BLaER1 treated with 17β-estradiol and CSF1 and Interleukin-3, amounts not matched to agents 10 nM and 100 nM (cell line): ENCODE measurements at regions not wholly inside any gene's neighbourhood (a gene's known extent, or its start where the extent isn't known, plus 50 kb on each side); places are given as distances from the start of the nearest gene placed in this dataset.
"Not testable (repeated sequence)": the region's sequence is repeated elsewhere in the genome, so short reads cannot be mapped to it uniquely, and the experiment has no call there.

Source experiments
- H3K27ac ChIP-seq, 11 experiments: shearing (Covaris generic); formaldehyde crosslinking; 2 replicates each; pipeline ENCODE4 v1.8.1; 2022
- H3K27me3 ChIP-seq, 11 experiments: shearing (Covaris generic); formaldehyde crosslinking; 2 replicates each; pipeline ENCODE4 v1.8.1; 2022
- H3K36me3 ChIP-seq, 11 experiments: shearing (Covaris generic); formaldehyde crosslinking; 2 replicates each; pipeline ENCODE4 v1.8.1; 2022
- H3K4me1 ChIP-seq, 10 experiments: shearing (Covaris generic); formaldehyde crosslinking; 2 replicates each; pipeline ENCODE4 v1.8.1; 2022
- H3K4me2 ChIP-seq, 11 experiments: shearing (Covaris generic); formaldehyde crosslinking; 2 replicates each; pipeline ENCODE4 v1.8.1; 2022
- H3K4me3 ChIP-seq, 10 experiments: shearing (Covaris generic); formaldehyde crosslinking; 2 replicates each; pipeline ENCODE4 v1.8.1; 2022
- H3K9ac ChIP-seq, 11 experiments: shearing (Covaris generic); formaldehyde crosslinking; 2 replicates each; pipeline ENCODE4 v1.8.1; 2022
- H3K9me3 ChIP-seq, 11 experiments: shearing (Covaris generic); formaldehyde crosslinking; replicated peaks in 1 of 11; 2 replicates each; pipeline ENCODE4 v1.8.1; 2022
- H4K20me1 ChIP-seq, 11 experiments: shearing (Covaris generic); formaldehyde crosslinking; 2 replicates each; pipeline ENCODE4 v1.8.1; 2022
- Cebpa-rat ChIP-seq, 11 experiments: shearing (Covaris generic); IDR thresholded peaks; 2 replicates each; pipeline ENCODE4 v1.8.1; 2022

DNA sequence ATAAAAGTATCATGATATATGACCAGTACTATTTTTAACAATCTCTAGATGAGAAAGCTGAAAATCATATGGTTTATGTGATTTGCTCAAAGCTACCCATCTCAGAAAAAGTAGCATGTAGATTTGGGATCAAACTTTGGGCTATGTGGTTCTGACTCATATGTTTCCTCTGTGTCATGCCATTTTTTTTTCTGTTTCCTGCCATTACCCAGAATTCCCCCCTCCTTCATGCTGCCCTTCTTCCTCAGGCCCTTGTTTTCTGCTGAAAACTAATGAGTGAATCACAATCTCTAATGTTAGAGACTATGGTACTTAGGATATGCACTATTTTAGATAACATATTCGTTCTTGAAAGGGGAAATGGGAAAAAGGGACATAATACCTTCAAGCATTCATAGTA, 80.7 kb downstream of the JRKL start:
- no peak for TF ChIP-seq Cebpa-rat (IDR thresholded peaks at IDR 0.05)
- H3K4me1 ChIP-seq: no peaks in the 10 kb centered on the region
- peaks cover 21 to 32% (median 29%) of the 10 kb centered on the region in 11 experiments for H3K9me3 ChIP-seq

DNA sequence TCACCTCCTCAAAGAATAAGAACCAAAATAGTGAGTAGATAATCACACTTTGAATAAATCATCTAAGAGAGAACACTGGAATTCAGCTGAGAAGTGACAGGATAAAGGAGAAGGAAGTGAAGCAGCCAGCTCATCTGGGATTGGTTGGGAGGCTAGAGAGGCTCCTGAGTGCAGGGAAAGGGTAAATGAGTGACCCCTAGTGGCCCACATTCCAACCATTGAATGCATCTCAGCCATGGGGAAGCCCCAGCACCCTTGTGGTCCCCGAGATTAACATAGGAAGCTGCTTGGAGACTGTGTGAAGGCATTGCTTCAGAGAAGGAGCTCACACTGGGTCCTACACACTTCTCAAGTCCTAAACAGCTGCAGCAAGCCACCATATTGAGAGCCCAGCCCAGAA, 82.3 kb downstream of the JRKL start:
- H3K36me3 ChIP-seq: no peaks in the 10 kb centered on the region
- no peaks in the 10 kb centered on the region for H3K27me3 ChIP-seq
- H4K20me1 ChIP-seq: no peaks in the 10 kb centered on the region
- H3K4me3 ChIP-seq: no peak overlapping the region
- H3K4me2 ChIP-seq: no peak overlapping the region
- TF ChIP-seq Cebpa-rat (IDR thresholded peaks at IDR 0.05): no peak
- peaks cover 21 to 42% (median 29%) of the 10 kb centered on the region in 11 experiments for H3K9me3 ChIP-seq
- H3K4me1 ChIP-seq: no peaks in the 10 kb centered on the region
- H3K27ac ChIP-seq: no peak overlapping the region
- H3K9ac ChIP-seq: no peak overlapping the region

More for the DNA sequence above, 80.7 kb downstream of the JRKL start:
- H3K9ac ChIP-seq: no peak overlapping the region
- no peaks in the 10 kb centered on the region for H4K20me1 ChIP-seq
- H3K4me3 ChIP-seq: no peak overlapping the region
- H3K4me2 ChIP-seq: no peak overlapping the region
- H3K36me3 ChIP-seq: no peaks in the 10 kb centered on the region
- no peak overlapping the region for H3K27ac ChIP-seq
- H3K27me3 ChIP-seq: no peaks in the 10 kb centered on the region

DNA sequence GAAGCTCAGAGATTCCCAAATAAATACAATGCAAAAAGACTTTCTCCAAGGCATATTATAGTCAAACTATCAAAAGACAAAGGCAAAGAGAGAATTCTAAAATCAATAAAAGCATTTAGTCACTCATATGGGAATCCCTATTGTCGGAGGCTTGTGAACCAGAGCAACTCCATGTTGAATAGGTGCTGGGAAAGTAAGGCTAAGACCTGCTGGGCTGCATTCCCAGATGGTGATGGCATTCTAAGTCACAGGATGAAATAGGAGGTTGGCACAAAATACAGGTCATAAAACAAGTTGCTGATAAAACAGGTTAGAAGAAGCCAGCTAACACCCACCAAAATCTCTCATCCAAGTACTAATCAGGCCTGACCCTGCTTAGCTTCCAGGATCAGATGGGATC, 84.5 kb downstream of the JRKL start:
- Histone ChIP-seq H3K4me1 (no peaks in the 10 kb centered on the region), H3K9ac (no peak overlapping the region), H3K27me3 (no peaks in the 10 kb centered on the region), H3K36me3 (no peaks in the 10 kb centered on the region), H3K27ac (no peak overlapping the region), H4K20me1 (no peaks in the 10 kb centered on the region), H3K4me2 (no peak overlapping the region), H3K4me3 (no peak overlapping the region), H3K9me3 (peaks cover 29 to 61% (median 36%) of the 10 kb centered on the region in 11 experiments)
- TF ChIP-seq Cebpa-rat (IDR thresholded peaks at IDR 0.05): no peak

DNA sequence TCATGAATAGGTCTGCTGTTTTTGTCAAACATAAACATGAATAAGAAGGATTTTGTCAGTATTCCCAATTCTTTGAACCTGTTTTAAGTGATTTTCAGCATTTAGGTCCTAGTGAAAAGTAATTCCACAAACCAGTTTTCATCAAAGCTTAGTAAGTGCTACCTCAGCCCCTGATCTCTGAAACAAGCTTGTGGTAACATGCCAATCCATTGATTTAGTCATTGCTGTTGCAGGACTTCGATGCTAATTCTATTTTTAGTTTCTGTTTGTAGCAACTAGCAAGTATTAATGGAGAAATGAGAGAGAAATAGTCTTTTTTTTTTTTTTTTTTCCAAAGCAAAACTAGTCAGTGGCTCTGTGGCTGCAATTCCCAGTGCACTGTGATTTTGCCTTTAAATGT, 91.4 kb downstream of the JRKL start:
- peaks cover 7 to 28% (median 8%) of the 10 kb centered on the region in 11 experiments; a peak in 17 of 22 replicates for H3K9me3 ChIP-seq
- H3K36me3 ChIP-seq: no peaks in the 10 kb centered on the region
- no peak for TF ChIP-seq Cebpa-rat (IDR thresholded peaks at IDR 0.05)
- no peaks in the 10 kb centered on the region for H4K20me1 ChIP-seq
- H3K4me3 ChIP-seq: no peak overlapping the region
- H3K27ac ChIP-seq: no peak overlapping the region
- H3K9ac ChIP-seq: no peak overlapping the region
- no peaks in the 10 kb centered on the region for H3K27me3 ChIP-seq
- no peak overlapping the region for H3K4me2 ChIP-seq
- no peaks in the 10 kb centered on the region for H3K4me1 ChIP-seq

DNA sequence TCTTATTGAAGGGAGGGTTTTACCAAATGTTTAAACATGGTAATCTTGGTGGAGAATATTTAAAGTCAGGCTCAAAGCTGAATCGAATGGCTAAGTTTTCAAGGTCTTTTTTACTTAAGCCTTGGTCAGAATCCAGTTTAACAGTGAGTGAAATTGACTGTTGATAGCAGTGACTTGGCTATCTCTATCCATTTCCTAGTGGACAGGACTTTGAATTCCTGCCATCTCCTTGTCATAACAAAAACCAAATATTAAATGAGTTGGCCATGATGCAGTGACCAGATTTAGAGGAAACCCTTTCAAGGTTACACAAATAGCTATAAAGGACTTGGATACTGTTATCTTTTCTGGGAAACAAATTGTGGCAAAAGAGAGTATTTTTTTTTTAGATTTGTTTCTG, 92.0 kb downstream of the JRKL start:
- no peaks in the 10 kb centered on the region for H3K36me3 ChIP-seq
- no peaks in the 10 kb centered on the region for H3K27me3 ChIP-seq
- no peak overlapping the region for H3K9ac ChIP-seq
- no peak overlapping the region for H3K4me3 ChIP-seq
- H3K4me1 ChIP-seq: no peaks in the 10 kb centered on the region
- TF ChIP-seq Cebpa-rat (IDR thresholded peaks at IDR 0.05): no peak
- H3K9me3 ChIP-seq: peaks cover 7 to 22% (median 9%) of the 10 kb centered on the region in 11 experiments; a peak in 17 of 22 replicates
- H4K20me1 ChIP-seq: no peaks in the 10 kb centered on the region
- H3K4me2 ChIP-seq: no peak overlapping the region
- no peak overlapping the region for H3K27ac ChIP-seq

DNA sequence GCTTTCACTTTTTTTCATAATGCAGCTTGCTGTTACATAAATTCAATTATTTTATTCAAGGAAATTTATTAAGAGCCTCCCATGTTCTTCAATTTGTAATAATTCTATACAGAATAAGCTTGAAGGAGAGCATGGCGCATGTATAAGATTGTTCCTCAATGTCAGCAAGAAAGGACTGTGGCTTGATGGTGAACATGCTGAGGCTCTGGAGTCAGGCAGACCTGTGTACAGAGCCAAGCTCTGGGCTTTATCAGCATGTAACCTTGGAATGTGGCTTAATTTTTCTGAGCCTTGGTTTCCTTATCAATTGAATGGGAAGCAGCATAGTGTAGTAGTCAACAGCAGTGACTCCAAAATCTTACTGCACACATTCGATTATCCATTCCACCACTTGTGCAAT, 92.4 kb downstream of the JRKL start:
- Histone ChIP-seq H3K36me3 (no peaks in the 10 kb centered on the region), H3K9ac (no peak overlapping the region), H4K20me1 (no peaks in the 10 kb centered on the region), H3K27me3 (no peaks in the 10 kb centered on the region), H3K4me1 (no peaks in the 10 kb centered on the region), H3K27ac (no peak overlapping the region), H3K4me3 (no peak overlapping the region), H3K9me3 (peaks cover 7 to 22% (median 13%) of the 10 kb centered on the region in 11 experiments; a peak in 17 of 22 replicates), H3K4me2 (no peak overlapping the region)
- no peak for TF ChIP-seq Cebpa-rat (IDR thresholded peaks at IDR 0.05)

DNA sequence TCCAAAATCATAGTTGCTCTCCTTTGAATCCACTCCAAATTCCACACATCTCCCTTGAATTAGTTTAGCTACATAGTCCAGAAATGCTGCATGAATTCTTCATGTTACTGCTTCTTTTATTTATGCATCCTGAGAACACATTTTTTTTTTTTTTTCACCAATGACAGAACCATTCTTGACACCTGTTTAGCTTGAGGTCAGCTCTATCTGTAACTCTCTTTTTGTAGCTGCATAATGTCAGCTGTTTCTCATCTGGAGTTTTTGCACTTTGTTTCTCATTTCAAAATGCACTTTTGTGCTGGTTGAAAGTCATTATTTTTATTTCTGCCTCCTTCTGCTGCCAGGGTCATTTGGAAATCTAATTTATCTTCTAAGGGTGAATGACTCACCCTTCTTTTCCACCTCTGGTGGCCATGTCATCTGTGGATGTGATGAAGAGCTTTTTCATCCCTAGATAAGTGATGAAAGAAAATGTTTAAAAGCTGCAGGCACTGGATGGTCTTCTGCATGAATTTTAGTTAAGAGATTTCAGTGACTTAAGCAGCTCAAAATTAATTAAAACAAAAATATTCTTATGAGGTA, 93.7 kb downstream of the JRKL start:
- Histone ChIP-seq H3K4me1 (no peaks in the 10 kb centered on the region), H3K9me3 (peaks cover 0 to 16% (median 9%) of the 10 kb centered on the region in 11 experiments; a peak in 5 of 22 replicates), H3K4me3 (no peak overlapping the region), H3K9ac (no peak overlapping the region), H3K4me2 (no peak overlapping the region), H3K36me3 (no peaks in the 10 kb centered on the region), H3K27me3 (no peaks in the 10 kb centered on the region), H3K27ac (no peak overlapping the region), H4K20me1 (no peaks in the 10 kb centered on the region)
- TF ChIP-seq Cebpa-rat (IDR thresholded peaks at IDR 0.05): no peak

DNA sequence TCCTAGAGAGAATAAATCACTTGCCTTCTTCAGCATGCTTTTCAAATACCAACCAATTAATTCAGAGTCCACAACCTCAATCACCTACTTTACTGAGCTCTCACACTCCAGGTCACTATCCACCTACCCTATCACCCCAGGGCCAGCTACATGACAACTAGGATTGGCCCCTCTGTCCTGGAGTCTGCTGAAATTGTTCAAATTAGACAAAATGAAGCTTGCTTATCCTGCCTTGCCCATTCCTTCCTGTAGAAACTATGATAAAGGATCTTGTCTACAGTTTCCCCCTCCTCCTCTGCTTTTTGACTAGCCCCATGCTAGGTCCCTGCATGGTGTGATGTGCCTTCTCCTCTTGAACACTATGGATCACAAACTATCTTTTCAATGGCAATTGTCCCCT, 94.5 kb downstream of the JRKL start:
- Histone ChIP-seq H3K4me2 (no peak overlapping the region), H3K36me3 (no peaks in the 10 kb centered on the region), H3K4me3 (no peak overlapping the region), H3K27ac (no peak overlapping the region), H3K9ac (no peak overlapping the region), H3K9me3 (peaks cover 0 to 12% (median 9%) of the 10 kb centered on the region in 11 experiments; a peak in 4 of 22 replicates), H4K20me1 (no peaks in the 10 kb centered on the region), H3K4me1 (no peaks in the 10 kb centered on the region), H3K27me3 (no peaks in the 10 kb centered on the region)
- TF ChIP-seq Cebpa-rat (IDR thresholded peaks at IDR 0.05): no peak

DNA sequence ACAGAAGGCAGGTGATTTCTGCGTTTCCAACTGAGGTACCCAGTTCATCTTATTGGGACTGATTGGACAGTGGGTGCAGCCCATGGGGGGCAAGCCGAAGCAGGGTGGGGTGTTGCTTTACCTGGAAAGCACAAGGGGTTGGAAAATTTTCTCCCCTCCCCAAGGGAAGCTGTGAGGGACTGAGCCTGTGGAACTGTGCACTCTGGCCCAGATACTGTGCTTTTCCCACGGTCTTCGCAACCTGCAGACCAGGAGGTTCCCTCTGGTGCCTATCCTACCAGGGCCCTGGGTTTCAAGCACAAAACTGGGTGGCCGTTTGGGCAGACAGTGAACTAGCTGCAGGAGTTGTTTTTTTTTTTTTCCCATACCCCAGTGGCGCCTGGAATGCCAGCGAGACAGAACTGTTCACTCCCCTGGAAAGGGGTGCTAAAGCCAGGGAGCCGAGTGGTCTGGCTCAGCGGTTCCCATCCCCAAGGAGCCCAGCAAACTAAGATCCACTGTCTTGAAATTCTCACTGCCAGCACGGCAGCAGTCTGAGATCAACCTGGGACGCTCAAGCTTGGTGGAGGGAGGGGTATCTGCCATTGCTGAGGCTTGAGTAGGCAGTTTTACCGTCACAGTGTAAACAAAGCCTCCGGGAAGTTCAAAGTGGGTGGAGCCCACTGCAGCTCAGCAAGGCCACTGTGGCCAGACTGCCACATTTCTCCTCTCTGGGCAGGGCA, 97.2 kb downstream of the JRKL start:
- H3K4me2 ChIP-seq: no peak overlapping the region

DNA sequence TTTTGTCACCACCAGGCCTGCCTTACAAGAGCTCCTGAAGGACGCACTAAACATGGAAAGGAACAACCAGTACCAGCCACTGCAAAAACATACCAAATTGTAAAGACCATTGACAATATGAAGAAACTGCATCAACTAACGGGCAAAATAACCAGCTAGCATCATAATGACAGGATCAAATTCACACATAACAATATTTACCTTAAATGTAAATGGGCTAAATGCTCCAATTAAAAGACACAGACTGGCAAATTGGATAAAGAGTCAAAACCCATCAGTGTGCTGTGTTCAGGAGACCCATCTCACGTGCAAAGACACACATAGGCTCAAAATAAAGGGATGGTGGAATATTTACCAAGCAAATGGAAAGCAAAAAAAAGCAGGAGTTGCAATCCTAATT, 99.1 kb downstream of the JRKL start:
- H3K36me3 ChIP-seq, H3K4me3 ChIP-seq, H3K27ac ChIP-seq, H4K20me1 ChIP-seq, H3K27me3 ChIP-seq, H3K4me1 ChIP-seq, H3K4me2 ChIP-seq, H3K9ac ChIP-seq: not testable (repeated sequence)
- peaks cover 0 to 12% (median 9%) of the 10 kb centered on the region in 11 experiments; a peak in 4 of 22 replicates for H3K9me3 ChIP-seq

More for the DNA sequence above, 97.2 kb downstream of the JRKL start:
- no peaks in the 10 kb centered on the region for H3K4me1 ChIP-seq
- H3K4me3 ChIP-seq: no peak overlapping the region
- no peak overlapping the region for H3K27ac ChIP-seq
- no peak for TF ChIP-seq Cebpa-rat (IDR thresholded peaks at IDR 0.05)
- no peaks in the 10 kb centered on the region for H3K27me3 ChIP-seq
- H3K36me3 ChIP-seq: no peaks in the 10 kb centered on the region
- H3K9ac ChIP-seq: no peak overlapping the region
- no peaks in the 10 kb centered on the region for H4K20me1 ChIP-seq
- peaks cover 0 to 12% (median 9%) of the 10 kb centered on the region in 11 experiments; a peak in 4 of 22 replicates for H3K9me3 ChIP-seq
